Caco-2 (cell line): ENCODE measurements at regions not wholly inside any gene's neighbourhood (a gene's known extent, or its start where the extent isn't known, plus 50 kb on each side); places are given as distances from the start of the nearest gene placed in this dataset.
A peak's percentile ranks its signal among the peaks of the same experiment; 100 is the strongest.

ENCODE experiments used
- BruUV-seq: library from RNA; stranded (reverse); fragments of 400-500 nt; replicated peaks from 2 replicates; lab custom pipeline; 2021; lab: Mats Ljungman, UMichigan
- CTCF ChIA-PET: fragments of 300-600 bp; sonication (Branson Sonifier 250); formaldehyde crosslinking; loops from one replicate; lab custom pipeline; 2022; ENCODE audit warnings: antibody characterized with exemption; lab: Charles Lee
- POLR2A ChIA-PET: fragments of 300-600 bp; sonication (Branson Sonifier 250); formaldehyde crosslinking; loops from one replicate; lab custom pipeline; 2022; ENCODE audit warnings: antibody characterized with exemption; lab: Charles Lee
- DNase-seq, 2 experiments: peaks; one replicate each; pipeline versions ENCODE4 v3.0.0 to v3.0.0-alpha.2; 2020 to 2022
- H3K27me3 ChIP-seq: replicated peaks from 2 replicates; pipeline ENCODE4 v1.6.0; 2011; ENCODE audit warnings: low read length; ENCODE audit not compliant: control insufficient read depth, insufficient read depth
- H3K36me3 ChIP-seq: 2 replicates; pipeline ENCODE4 v1.5.1; 2011; ENCODE audit warnings: low read length; ENCODE audit not compliant: control insufficient read depth, insufficient read depth
- H3K4me1 ChIP-seq: fragments of 250-450 bp; sonication (Bioruptor Pico); 2 replicates; pipeline ENCODE4 v1.5.1; 2020; ENCODE audit warnings: mild to moderate bottlenecking
- H3K4me3 ChIP-seq: 2 replicates; pipeline ENCODE4 v1.5.1; 2011; ENCODE audit warnings: low read depth, mild to moderate bottlenecking, control low read depth, low read length
- H3K9me3 ChIP-seq: fragments of 250-450 bp; sonication (Bioruptor Pico); 2 replicates; pipeline ENCODE4 v1.5.1; 2020; ENCODE audit warnings: mild to moderate bottlenecking, moderate library complexity
- H3K27ac Mint-ChIP-seq: one replicate; pipeline ENCODE4 v1.8.0; 2022; ENCODE audit warnings: mixed read lengths; ENCODE audit not compliant: unreplicated experiment
- H3K27me3 Mint-ChIP-seq: one replicate; pipeline ENCODE4 v1.8.0; 2022; ENCODE audit warnings: mixed read lengths; ENCODE audit not compliant: insufficient read depth, unreplicated experiment
- H3K36me3 Mint-ChIP-seq: one replicate; pipeline ENCODE4 v1.8.0; 2022; ENCODE audit warnings: mild to moderate bottlenecking, mixed read lengths; ENCODE audit not compliant: insufficient read depth, unreplicated experiment
- H3K4me1 Mint-ChIP-seq: one replicate; pipeline ENCODE4 v1.8.0; 2022; ENCODE audit warnings: low read depth, mixed read lengths; ENCODE audit not compliant: unreplicated experiment
- H3K4me3 Mint-ChIP-seq: one replicate; pipeline ENCODE4 v1.8.0; 2022; ENCODE audit warnings: mild to moderate bottlenecking, moderate library complexity, mixed read lengths; ENCODE audit not compliant: unreplicated experiment
- H3K9me3 Mint-ChIP-seq: one replicate; pipeline ENCODE4 v1.8.0; 2022; ENCODE audit warnings: mixed read lengths; ENCODE audit not compliant: unreplicated experiment
- CTCF ChIP-seq, 2 experiments: fragments of 200-600 bp in 1 of 2; IDR thresholded peaks; 1 replicate in 1 of 2; 2 replicates in 1 of 2; pipeline versions ENCODE4 v1.5.1 to v1.8.0; 2011 to 2022; ENCODE audit warnings: antibody characterized with exemption in 1 of 2, control low read depth in 1 of 2, inconsistent platforms in 1 of 2, low read depth in 1 of 2, low read length in 1 of 2, mild to moderate bottlenecking in 1 of 2, moderate library complexity in 1 of 2; ENCODE audit not compliant: insufficient read depth in 1 of 2, severe bottlenecking in 1 of 2, unreplicated experiment in 1 of 2
- intact Hi-C: fragments of 100-400 bp; cut with micrococcal nuclease; formaldehyde crosslinking; loops from one replicate; pipeline ENCODE4 v1.10.0; 2022; ENCODE audit not compliant: unreplicated experiment

- H3K9me3 ChIP-seq, result no peaks in the 10 kb centered on the region
- DNase-seq, result no peak
- peaks cover 20% of the 10 kb centered on the region; the same call in 1 of the 2 replicates for H3K4me1 ChIP-seq
- H3K4me3 ChIP-seq, result no peak overlapping the region
- Mint-ChIP-seq H3K9me3 (no peaks in the 10 kb centered on the region), H3K4me3 (no peak overlapping the region), H3K27ac (no peak overlapping the region), H3K27me3 (no peaks in the 10 kb centered on the region), H3K4me1 (peaks cover 21% of the 10 kb centered on the region), H3K36me3 (no peaks in the 10 kb centered on the region)
- no peaks in the 10 kb centered on the region for H3K27me3 ChIP-seq
- ChIA-PET POLR2A (no interaction called here), CTCF (no interaction called here)
- TF ChIP-seq CTCF (IDR thresholded peaks at IDR 0.05; ENCODE audit: insufficient read depth in 1 of 2, low read depth in 1 of 2, low read length in 1 of 2, severe bottlenecking in 1 of 2, unreplicated experiment in 1 of 2), result no peak
- intact Hi-C loops, result no loop called here
- no peaks in the 10 kb centered on the region for H3K36me3 ChIP-seq
- no TSS peak for BruUV-seq
Observed at GRCh38 chr20:50350510-50351249, 159.5 kb upstream of the PTPN1 start.

- intact Hi-C loops, result no loop called here
- H3K27me3 Mint-ChIP-seq, result no peaks in the 10 kb centered on the region
- no peak overlapping the region for H3K27ac Mint-ChIP-seq
- Histone ChIP-seq H3K4me1 (peaks cover 21% of the 10 kb centered on the region; the same call in 1 of the 2 replicates), H3K36me3 (no peaks in the 10 kb centered on the region), H3K9me3 (no peaks in the 10 kb centered on the region), H3K27me3 (no peaks in the 10 kb centered on the region), H3K4me3 (no peak overlapping the region)
- H3K36me3 Mint-ChIP-seq, result no peaks in the 10 kb centered on the region
- ChIA-PET POLR2A (no interaction called here), CTCF (interaction anchor here (0.6 kb wide), 1 partner anchor 231 kb away, joined by 3 read pairs; no protein-coding TSS in a partner anchor)
- no peak for TF ChIP-seq CTCF (IDR thresholded peaks at IDR 0.05; ENCODE audit: insufficient read depth in 1 of 2, low read depth in 1 of 2, low read length in 1 of 2, severe bottlenecking in 1 of 2, unreplicated experiment in 1 of 2)
- H3K4me1 Mint-ChIP-seq, result peaks cover 21% of the 10 kb centered on the region
- no peak for DNase-seq
- no TSS peak for BruUV-seq
- H3K4me3 Mint-ChIP-seq, result no peak overlapping the region
- no peaks in the 10 kb centered on the region for H3K9me3 Mint-ChIP-seq
Observed at GRCh38 chr20:50351541-50351940, 158.6 kb upstream of the PTPN1 start.

GRCh38 chr20:50353289-50353961 lies 156.8 kb upstream of the PTPN1 start:
- no peaks in the 10 kb centered on the region for H3K9me3 ChIP-seq
- peak in 1 of 2 experiments; percentile 56 for DNase-seq
- no peak for TF ChIP-seq CTCF (IDR thresholded peaks at IDR 0.05; ENCODE audit: insufficient read depth in 1 of 2, low read depth in 1 of 2, low read length in 1 of 2, severe bottlenecking in 1 of 2, unreplicated experiment in 1 of 2)
- no peaks in the 10 kb centered on the region for H3K27me3 ChIP-seq
- Mint-ChIP-seq H3K27me3 (no peaks in the 10 kb centered on the region), H3K4me1 (peaks cover 21% of the 10 kb centered on the region), H3K9me3 (no peaks in the 10 kb centered on the region), H3K36me3 (no peaks in the 10 kb centered on the region), H3K27ac (peak overlapping the region; percentile 33), H3K4me3 (no peak overlapping the region)
- BruUV-seq, result no TSS peak
- POLR2A ChIA-PET, result no interaction called here
- no peak overlapping the region for H3K4me3 ChIP-seq
- intact Hi-C loops, result no loop called here
- CTCF ChIA-PET, result no interaction called here
- H3K4me1 ChIP-seq, result peaks cover 21% of the 10 kb centered on the region; the same call in 1 of the 2 replicates
- no peaks in the 10 kb centered on the region for H3K36me3 ChIP-seq
